GM12878 (cell line): ENCODE measurements at regions not wholly inside any gene's neighbourhood (a gene's known extent, or its start where the extent isn't known, plus 50 kb on each side); places are given as distances from the start of the nearest gene placed in this dataset.

Experiments
- ATAC-seq: fragments of 200-7000 bp; cut with Tn5 transposase; 3 replicates; pipeline ENCODE4 v1.9.1; 2020; ENCODE audit warnings: mild to moderate bottlenecking, moderate library complexity
- BruUV-seq: library from RNA; stranded (reverse); fragments of 400-500 nt; replicated peaks from 2 replicates; lab custom pipeline; 2021; lab: Mats Ljungman, UMichigan
- CTCF ChIA-PET: fragments of 300-600 bp; sonication (Branson Sonifier 250); formaldehyde crosslinking; extraction: SDS; loops from one replicate; lab custom pipeline; 2021; ENCODE audit warnings: inconsistent platforms; lab: Yijun Ruan, JAX
- POLR2A ChIA-PET: fragments of 350-600 bp; formaldehyde crosslinking; extraction: SDS; loops from one replicate; lab custom pipeline; 2021; ENCODE audit warnings: inconsistent platforms; lab: Charles Lee
- RAD21 ChIA-PET: fragments of 300-600 bp; sonication (Branson Sonifier 250); formaldehyde crosslinking; loops from one replicate; lab custom pipeline; 2023; ENCODE audit warnings: antibody characterized with exemption; ENCODE audit not compliant: unreplicated experiment; lab: Charles Lee
- SMC1A ChIA-PET: fragments of 300-600 bp; sonication (Branson Sonifier 250); formaldehyde crosslinking; loops from one replicate; lab custom pipeline; 2023; ENCODE audit not compliant: unreplicated experiment, uncharacterized antibody; lab: Charles Lee
- DNase-seq: peaks from one replicate; pipeline ENCODE4 v3.0.0-alpha.2; 2011; ENCODE audit warnings: low read depth, low spot score
- FAIRE-seq: peaks from 3 replicates; lab custom pipeline; 2011; peaks lifted over from hg19 to GRCh38; lab: Jason Lieb, UNC
- H2AFZ ChIP-seq: 2 replicates; pipeline ENCODE4 v1.6.0; 2011; ENCODE audit warnings: low read depth, low read length, control low read depth; ENCODE audit not compliant: control insufficient read depth
- H3K27ac ChIP-seq: 2 replicates; pipeline ENCODE4 v1.5.1; 2011; ENCODE audit warnings: control low read depth; ENCODE audit not compliant: control insufficient read depth, insufficient read depth
- H3K27me3 ChIP-seq, 2 experiments: replicated peaks in 1 of 2; 2 replicates each; pipeline versions ENCODE4 v1.6.0 to v1.6.1; 2011; ENCODE audit warnings: low read length in 1 of 2; ENCODE audit not compliant: control insufficient read depth in 2 of 2, insufficient read depth in 2 of 2
- H3K36me3 ChIP-seq, 2 experiments: 2 replicates each; pipeline ENCODE4 v1.5.1; 2011; ENCODE audit warnings: low read length in 1 of 2; ENCODE audit not compliant: control insufficient read depth in 2 of 2, insufficient read depth in 2 of 2
- H3K4me1 ChIP-seq: 2 replicates; pipeline ENCODE4 v1.6.1; 2011; ENCODE audit warnings: mild to moderate bottlenecking, low read length, moderate library complexity, mixed read lengths; ENCODE audit not compliant: control insufficient read depth, insufficient read depth
- H3K4me2 ChIP-seq: 2 replicates; pipeline ENCODE4 v1.6.0; 2011; ENCODE audit warnings: control low read depth; ENCODE audit not compliant: control insufficient read depth, insufficient read depth
- H3K4me3 ChIP-seq: fragments of 200-600 bp; sonication (generic); 2 replicates; pipeline ENCODE4 v1.5.1; 2016
- H3K79me2 ChIP-seq: 2 replicates; pipeline ENCODE4 v1.6.0; 2011; ENCODE audit warnings: low read length; ENCODE audit not compliant: control insufficient read depth, insufficient read depth
- H3K9ac ChIP-seq: 2 replicates; pipeline ENCODE4 v1.8.0; 2011; ENCODE audit warnings: low read length, control low read depth, mixed read lengths; ENCODE audit not compliant: control insufficient read depth, insufficient read depth
- H3K9me3 ChIP-seq: replicated peaks from 3 replicates; pipeline ENCODE4 v1.5.1; 2011; ENCODE audit warnings: mild to moderate bottlenecking, low read length; ENCODE audit not compliant: control insufficient read depth, insufficient read depth
- H4K20me1 ChIP-seq: 2 replicates; pipeline ENCODE4 v1.6.0; 2011; ENCODE audit not compliant: control insufficient read depth, insufficient read depth
- BMI1 ChIP-seq: fragments of 450-650 bp; IDR thresholded peaks from 2 replicates; pipeline ENCODE4 v1.6.1; 2016; ENCODE audit warnings: mild to moderate bottlenecking, moderate library complexity, borderline replicate concordance
- EGR1 ChIP-seq, 2 experiments: IDR thresholded peaks; 1 replicate in 1 of 2; 2 replicates in 1 of 2; pipeline ENCODE4 v1.6.1; 2011 to 2012; ENCODE audit warnings: low read depth in 2 of 2, low read length in 2 of 2, borderline replicate concordance in 1 of 2, mild to moderate bottlenecking in 1 of 2, moderate library complexity in 1 of 2
- KLF5 ChIP-seq: fragments of 450-650 bp; IDR thresholded peaks from 2 replicates; pipeline ENCODE4 v1.6.1; 2014; ENCODE audit warnings: mild to moderate bottlenecking; ENCODE audit not compliant: partially characterized antibody
- LARP7 ChIP-seq: fragments of 450-650 bp; IDR thresholded peaks from 2 replicates; pipeline ENCODE4 v1.6.1; 2017; ENCODE audit warnings: mild to moderate bottlenecking
- PBX3 ChIP-seq: IDR thresholded peaks from 2 replicates; pipeline ENCODE4 v1.6.1; 2011; ENCODE audit warnings: mild to moderate bottlenecking, low read depth, low read length, moderate library complexity; ENCODE audit not compliant: insufficient replicate concordance
- RAD51 ChIP-seq: fragments of 450-650 bp; IDR thresholded peaks from 2 replicates; pipeline ENCODE4 v1.6.1; 2016; ENCODE audit warnings: moderate library complexity, mild to moderate bottlenecking, inconsistent platforms
- RBBP5 ChIP-seq: fragments of 200-600 bp; sonication (generic); conservative IDR thresholded peaks from 2 replicates; pipeline ENCODE4 v1.6.1; 2016
- RELA ChIP-seq: fragments of 450-650 bp; IDR thresholded peaks from 2 replicates; pipeline ENCODE4 v1.8.0; 2014; ENCODE audit warnings: borderline replicate concordance; ENCODE audit not compliant: partially characterized antibody
- ZBED1 ChIP-seq: IDR thresholded peaks from 2 replicates; pipeline ENCODE4 v1.6.1; 2016; ENCODE audit warnings: borderline replicate concordance
- WGBS: methylation state at CpG from one replicate; pipeline ENCODE4 v1.1.6; 2016; ENCODE audit warnings: low lambda C conversion rate; ENCODE audit not compliant: insufficient replicate concordance, insufficient coverage; ENCODE audit errors: missing lambda C conversion rate; 5-methylcytosine and 5-hydroxymethylcytosine counted together
- in situ Hi-C: fragments of 300-500 bp; cut with MboI; formaldehyde crosslinking; loops from 9 replicates; pipeline ENCODE4 v1.14.3; 2018; ENCODE audit warnings: mixed read lengths
- intact Hi-C: fragments of 100-400 bp; cut with micrococcal nuclease; formaldehyde crosslinking; loops from one replicate; pipeline ENCODE4 v1.14.2; 2022; ENCODE audit not compliant: unreplicated experiment
- TF ChIP-seq, protein P1 (sequence below): fragments of 450-650 bp; IDR thresholded peaks from 2 replicates; pipeline ENCODE4 v1.6.1; 2017; ENCODE audit warnings: mild to moderate bottlenecking, low read depth, inconsistent platforms; ENCODE audit not compliant: poor library complexity, severe bottlenecking
- TF ChIP-seq, protein P2 (sequence below): IDR thresholded peaks from 2 replicates; pipeline ENCODE4 v1.6.1; 2012; ENCODE audit warnings: improper control_type of control experiment, low read depth, low read length; ENCODE audit not compliant: insufficient replicate concordance
- TF ChIP-seq, protein P3 (sequence below): fragments of 450-650 bp; IDR thresholded peaks from 2 replicates; pipeline ENCODE4 v1.6.1; 2018; ENCODE audit warnings: mild to moderate bottlenecking, low read depth, moderate library complexity; ENCODE audit not compliant: partially characterized antibody

- Histone ChIP-seq H3K4me1 (no peaks in the 10 kb centered on the region), H2AFZ (no peak overlapping the region), H3K4me3 (no peak overlapping the region), H3K4me2 (no peak overlapping the region), H3K36me3 (no peaks in the 10 kb centered on the region), H3K79me2 (no peaks in the 10 kb centered on the region), H3K9me3 (no peaks in the 10 kb centered on the region), H3K27me3 (no peaks in the 10 kb centered on the region), H3K27ac (no peak overlapping the region), H3K9ac (no peak overlapping the region), H4K20me1 (no peaks in the 10 kb centered on the region)
- POLR2A ChIA-PET, result no interaction called here
- no TSS peak for BruUV-seq
- RAD21 ChIA-PET, result no interaction called here
- SMC1A ChIA-PET, result no interaction called here
- ATAC-seq, result no peak
- intact Hi-C loops, result no loop called here
- 93% methylated on average over 2 of the region's 2 CpGs for WGBS
- FAIRE-seq, result no peak
- in situ Hi-C loops, result no loop called here
- no peak for DNase-seq
- CTCF ChIA-PET, result no interaction called here
- TF ChIP-seq EGR1 (IDR thresholded peaks at IDR 0.05; ENCODE audit: borderline replicate concordance in 1 of 2, low read depth in 2 of 2, low read length in 2 of 2) (no peak), RAD51 (no peak), KLF5 (no peak), LARP7 (no peak), ZBED1 (no peak), RBBP5 (no peak), PBX3 (no peak), RELA (no peak), BMI1 (no peak)
- TF ChIP-seq, protein P1, sequence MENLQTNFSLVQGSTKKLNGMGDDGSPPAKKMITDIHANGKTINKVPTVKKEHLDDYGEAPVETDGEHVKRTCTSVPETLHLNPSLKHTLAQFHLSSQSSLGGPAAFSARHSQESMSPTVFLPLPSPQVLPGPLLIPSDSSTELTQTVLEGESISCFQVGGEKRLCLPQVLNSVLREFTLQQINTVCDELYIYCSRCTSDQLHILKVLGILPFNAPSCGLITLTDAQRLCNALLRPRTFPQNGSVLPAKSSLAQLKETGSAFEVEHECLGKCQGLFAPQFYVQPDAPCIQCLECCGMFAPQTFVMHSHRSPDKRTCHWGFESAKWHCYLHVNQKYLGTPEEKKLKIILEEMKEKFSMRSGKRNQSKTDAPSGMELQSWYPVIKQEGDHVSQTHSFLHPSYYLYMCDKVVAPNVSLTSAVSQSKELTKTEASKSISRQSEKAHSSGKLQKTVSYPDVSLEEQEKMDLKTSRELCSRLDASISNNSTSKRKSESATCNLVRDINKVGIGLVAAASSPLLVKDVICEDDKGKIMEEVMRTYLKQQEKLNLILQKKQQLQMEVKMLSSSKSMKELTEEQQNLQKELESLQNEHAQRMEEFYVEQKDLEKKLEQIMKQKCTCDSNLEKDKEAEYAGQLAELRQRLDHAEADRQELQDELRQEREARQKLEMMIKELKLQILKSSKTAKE, result no peak
- TF ChIP-seq, protein P2, sequence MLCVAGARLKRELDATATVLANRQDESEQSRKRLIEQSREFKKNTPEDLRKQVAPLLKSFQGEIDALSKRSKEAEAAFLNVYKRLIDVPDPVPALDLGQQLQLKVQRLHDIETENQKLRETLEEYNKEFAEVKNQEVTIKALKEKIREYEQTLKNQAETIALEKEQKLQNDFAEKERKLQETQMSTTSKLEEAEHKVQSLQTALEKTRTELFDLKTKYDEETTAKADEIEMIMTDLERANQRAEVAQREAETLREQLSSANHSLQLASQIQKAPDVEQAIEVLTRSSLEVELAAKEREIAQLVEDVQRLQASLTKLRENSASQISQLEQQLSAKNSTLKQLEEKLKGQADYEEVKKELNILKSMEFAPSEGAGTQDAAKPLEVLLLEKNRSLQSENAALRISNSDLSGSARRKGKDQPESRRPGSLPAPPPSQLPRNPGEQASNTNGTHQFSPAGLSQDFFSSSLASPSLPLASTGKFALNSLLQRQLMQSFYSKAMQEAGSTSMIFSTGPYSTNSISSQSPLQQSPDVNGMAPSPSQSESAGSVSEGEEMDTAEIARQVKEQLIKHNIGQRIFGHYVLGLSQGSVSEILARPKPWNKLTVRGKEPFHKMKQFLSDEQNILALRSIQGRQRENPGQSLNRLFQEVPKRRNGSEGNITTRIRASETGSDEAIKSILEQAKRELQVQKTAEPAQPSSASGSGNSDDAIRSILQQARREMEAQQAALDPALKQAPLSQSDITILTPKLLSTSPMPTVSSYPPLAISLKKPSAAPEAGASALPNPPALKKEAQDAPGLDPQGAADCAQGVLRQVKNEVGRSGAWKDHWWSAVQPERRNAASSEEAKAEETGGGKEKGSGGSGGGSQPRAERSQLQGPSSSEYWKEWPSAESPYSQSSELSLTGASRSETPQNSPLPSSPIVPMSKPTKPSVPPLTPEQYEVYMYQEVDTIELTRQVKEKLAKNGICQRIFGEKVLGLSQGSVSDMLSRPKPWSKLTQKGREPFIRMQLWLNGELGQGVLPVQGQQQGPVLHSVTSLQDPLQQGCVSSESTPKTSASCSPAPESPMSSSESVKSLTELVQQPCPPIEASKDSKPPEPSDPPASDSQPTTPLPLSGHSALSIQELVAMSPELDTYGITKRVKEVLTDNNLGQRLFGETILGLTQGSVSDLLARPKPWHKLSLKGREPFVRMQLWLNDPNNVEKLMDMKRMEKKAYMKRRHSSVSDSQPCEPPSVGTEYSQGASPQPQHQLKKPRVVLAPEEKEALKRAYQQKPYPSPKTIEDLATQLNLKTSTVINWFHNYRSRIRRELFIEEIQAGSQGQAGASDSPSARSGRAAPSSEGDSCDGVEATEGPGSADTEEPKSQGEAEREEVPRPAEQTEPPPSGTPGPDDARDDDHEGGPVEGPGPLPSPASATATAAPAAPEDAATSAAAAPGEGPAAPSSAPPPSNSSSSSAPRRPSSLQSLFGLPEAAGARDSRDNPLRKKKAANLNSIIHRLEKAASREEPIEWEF, result no peak
- TF ChIP-seq, protein P3, sequence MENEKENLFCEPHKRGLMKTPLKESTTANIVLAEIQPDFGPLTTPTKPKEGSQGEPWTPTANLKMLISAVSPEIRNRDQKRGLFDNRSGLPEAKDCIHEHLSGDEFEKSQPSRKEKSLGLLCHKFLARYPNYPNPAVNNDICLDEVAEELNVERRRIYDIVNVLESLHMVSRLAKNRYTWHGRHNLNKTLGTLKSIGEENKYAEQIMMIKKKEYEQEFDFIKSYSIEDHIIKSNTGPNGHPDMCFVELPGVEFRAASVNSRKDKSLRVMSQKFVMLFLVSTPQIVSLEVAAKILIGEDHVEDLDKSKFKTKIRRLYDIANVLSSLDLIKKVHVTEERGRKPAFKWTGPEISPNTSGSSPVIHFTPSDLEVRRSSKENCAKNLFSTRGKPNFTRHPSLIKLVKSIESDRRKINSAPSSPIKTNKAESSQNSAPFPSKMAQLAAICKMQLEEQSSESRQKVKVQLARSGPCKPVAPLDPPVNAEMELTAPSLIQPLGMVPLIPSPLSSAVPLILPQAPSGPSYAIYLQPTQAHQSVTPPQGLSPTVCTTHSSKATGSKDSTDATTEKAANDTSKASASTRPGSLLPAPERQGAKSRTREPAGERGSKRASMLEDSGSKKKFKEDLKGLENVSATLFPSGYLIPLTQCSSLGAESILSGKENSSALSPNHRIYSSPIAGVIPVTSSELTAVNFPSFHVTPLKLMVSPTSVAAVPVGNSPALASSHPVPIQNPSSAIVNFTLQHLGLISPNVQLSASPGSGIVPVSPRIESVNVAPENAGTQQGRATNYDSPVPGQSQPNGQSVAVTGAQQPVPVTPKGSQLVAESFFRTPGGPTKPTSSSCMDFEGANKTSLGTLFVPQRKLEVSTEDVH, result no peak
Measured at GRCh38 chr14:61968207-61968606, 206.0 kb downstream of the SNAPC1 start.
